ENCODE measurements at regions not wholly inside any gene's neighbourhood (a gene's known extent, or its start where the extent isn't known, plus 50 kb on each side); places are given as distances from the start of the nearest gene placed in this dataset.

- TF ChIP-seq CTCF (conservative IDR thresholded peaks at IDR 0.05 in 1 of 2, IDR thresholded peaks at IDR 0.05 in 1 of 2; ENCODE audit: extremely low read depth in 1 of 2, insufficient read depth in 1 of 2, low read depth in 1 of 2, low read length in 2 of 2) (no peak), EZH2 (IDR thresholded peaks at IDR 0.05; ENCODE audit: borderline replicate concordance, low read length) (no peak)
Observed at GRCh38 chr18:70416496-70416895, 127.7 kb downstream of the SOCS6 start.

All from mammary epithelial cell (primary cell).